ENCODE measurements at regions not wholly inside any gene's neighbourhood (a gene's known extent, or its start where the extent isn't known, plus 50 kb on each side); places are given as distances from the start of the nearest gene placed in this dataset.

GRCh38 chr7:19421861-19422260 is 276.6 kb upstream of the FERD3L start (continued):
- TF ChIP-seq CTCF (conservative IDR thresholded peaks at IDR 0.05; ENCODE audit: low read depth in 2 of 2): no peak
- no peak for TF ChIP-seq JUNB (IDR thresholded peaks at IDR 0.05; ENCODE audit: unreplicated experiment)

- H2AFZ ChIP-seq: no peak overlapping the region
- no peak overlapping the region for H3K4me3 Mint-ChIP-seq
- DNase-seq (ENCODE audit: low spot score): no peak
- TF ChIP-seq STAT1 (IDR thresholded peaks at IDR 0.05; ENCODE audit: unreplicated experiment) (no peak), ZNF462 (CRISPR knock-in tag; IDR thresholded peaks at IDR 0.05) (no peak), ZNF114 (CRISPR knock-in tag; IDR thresholded peaks at IDR 0.05) (no peak), EZH2phosphoT487 (IDR thresholded peaks at IDR 0.05; ENCODE audit: unreplicated experiment) (no peak), CREB1 (CRISPR knock-in tag; IDR thresholded peaks at IDR 0.05; ENCODE audit: low read depth) (no peak), CTCF (conservative IDR thresholded peaks at IDR 0.05; ENCODE audit: low read depth in 2 of 2) (no peak), JUNB (IDR thresholded peaks at IDR 0.05; ENCODE audit: unreplicated experiment) (no peak), ZNF331 (CRISPR knock-in tag; IDR thresholded peaks at IDR 0.05; ENCODE audit: low read depth) (no peak), EZH2 (IDR thresholded peaks at IDR 0.05; ENCODE audit: low read depth, unreplicated experiment) (no peak), ETS1 (IDR thresholded peaks at IDR 0.05) (no peak), POLR2AphosphoS5 (IDR thresholded peaks at IDR 0.05; ENCODE audit: low read depth) (no peak)
These were observed 272.0 kb upstream of the FERD3L start for GRCh38 chr7:19417231-19417630.

More at GRCh38 chr7:19417231-19417630, 272.0 kb upstream of the FERD3L start:
- Histone ChIP-seq H3K4me1 (ENCODE audit: insufficient read depth) (peaks cover 39% of the 10 kb centered on the region), H4K20me1 (replicated peaks; ENCODE audit: insufficient read depth) (no peaks in the 10 kb centered on the region), H3K79me2 (replicated peaks; ENCODE audit: insufficient read depth) (no peaks in the 10 kb centered on the region), H3K9me2 (ENCODE audit: insufficient read depth) (no peaks in the 10 kb centered on the region; the same call in 1 of the 2 replicates), H3K36me3 (ENCODE audit: insufficient read depth) (no peaks in the 10 kb centered on the region), H3K27me3 (ENCODE audit: insufficient read depth) (no peaks in the 10 kb centered on the region), H3F3A (replicated peaks; ENCODE audit: low read depth) (no peaks in the 10 kb centered on the region), H3K4me3 (no peak overlapping the region), H3K27ac (ENCODE audit: low read depth) (no peak overlapping the region), H3K4me2 (no peak overlapping the region)
- Mint-ChIP-seq H3K36me3 (ENCODE audit: low read depth) (no peaks in the 10 kb centered on the region), H3K27ac (peak overlapping the region; percentile 23; the same call in 1 of the 2 replicates), H3K4me1 (peaks cover 46% of the 10 kb centered on the region), H3K27me3 (ENCODE audit: insufficient read depth, low read depth, poor library complexity) (peaks cover 2% of the 10 kb centered on the region), H3K9me3 (peaks cover 2% of the 10 kb centered on the region; the same call in 1 of the 3 replicates)
- no peak for ATAC-seq
